ENCODE measurements at regions not wholly inside any gene's neighbourhood (a gene's known extent, or its start where the extent isn't known, plus 50 kb on each side); places are given as distances from the start of the nearest gene placed in this dataset.

DNA sequence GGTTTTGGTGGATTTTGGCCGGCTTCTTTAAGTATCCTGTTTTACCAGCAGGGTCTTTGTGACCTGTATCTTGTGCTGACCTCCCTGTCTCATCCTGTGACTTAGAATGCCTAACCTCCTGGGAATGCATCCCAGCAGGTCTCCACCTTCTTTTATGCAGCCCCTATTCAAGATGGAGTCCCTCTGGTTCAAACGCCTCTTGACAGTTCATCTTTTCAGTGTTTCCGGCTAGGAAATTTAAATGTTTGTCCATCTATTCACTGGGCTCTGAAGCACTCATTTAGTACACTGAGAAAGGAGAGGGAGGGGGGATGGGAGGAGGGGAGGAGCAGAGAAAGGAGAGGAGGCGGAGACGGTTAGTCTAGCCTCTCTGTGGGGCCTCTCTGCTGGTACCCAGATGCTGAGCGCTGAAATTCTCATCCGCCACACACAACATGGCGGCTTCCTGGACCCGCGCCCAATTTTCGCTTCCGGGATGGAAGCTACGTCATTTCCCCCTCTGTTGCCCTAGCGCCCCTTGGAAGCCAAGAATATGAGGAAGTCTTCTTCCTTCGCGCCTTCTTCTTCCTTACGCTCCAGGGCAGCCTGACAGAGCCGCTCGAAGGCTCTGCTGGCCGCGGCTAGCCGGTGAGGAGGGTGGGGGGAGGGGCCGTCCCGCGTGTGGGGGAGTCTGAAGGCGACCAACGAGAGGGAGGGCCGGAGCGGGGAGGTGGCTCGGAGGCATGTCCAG is 69.0 kb upstream of the SYT13 start:
- TF ChIP-seq POLR2A (IDR thresholded peaks at IDR 0.05) (no peak), POLR2AphosphoS5 (IDR thresholded peaks at IDR 0.05) (peak; percentile 40 to 91 (median 86))
- TF ChIP-seq, protein P1, sequence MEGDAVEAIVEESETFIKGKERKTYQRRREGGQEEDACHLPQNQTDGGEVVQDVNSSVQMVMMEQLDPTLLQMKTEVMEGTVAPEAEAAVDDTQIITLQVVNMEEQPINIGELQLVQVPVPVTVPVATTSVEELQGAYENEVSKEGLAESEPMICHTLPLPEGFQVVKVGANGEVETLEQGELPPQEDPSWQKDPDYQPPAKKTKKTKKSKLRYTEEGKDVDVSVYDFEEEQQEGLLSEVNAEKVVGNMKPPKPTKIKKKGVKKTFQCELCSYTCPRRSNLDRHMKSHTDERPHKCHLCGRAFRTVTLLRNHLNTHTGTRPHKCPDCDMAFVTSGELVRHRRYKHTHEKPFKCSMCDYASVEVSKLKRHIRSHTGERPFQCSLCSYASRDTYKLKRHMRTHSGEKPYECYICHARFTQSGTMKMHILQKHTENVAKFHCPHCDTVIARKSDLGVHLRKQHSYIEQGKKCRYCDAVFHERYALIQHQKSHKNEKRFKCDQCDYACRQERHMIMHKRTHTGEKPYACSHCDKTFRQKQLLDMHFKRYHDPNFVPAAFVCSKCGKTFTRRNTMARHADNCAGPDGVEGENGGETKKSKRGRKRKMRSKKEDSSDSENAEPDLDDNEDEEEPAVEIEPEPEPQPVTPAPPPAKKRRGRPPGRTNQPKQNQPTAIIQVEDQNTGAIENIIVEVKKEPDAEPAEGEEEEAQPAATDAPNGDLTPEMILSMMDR (IDR thresholded peaks at IDR 0.05) = no peak
